ENCODE measurements at regions not wholly inside any gene's neighbourhood (a gene's known extent, or its start where the extent isn't known, plus 50 kb on each side); places are given as distances from the start of the nearest gene placed in this dataset.

- Mint-ChIP-seq H3K27me3 (ENCODE audit: unreplicated experiment) (no peaks in the 10 kb centered on the region), H3K36me3 (ENCODE audit: unreplicated experiment) (no peaks in the 10 kb centered on the region), H3K9me3 (ENCODE audit: unreplicated experiment) (peaks cover 2% of the 10 kb centered on the region), H3K27ac (ENCODE audit: unreplicated experiment) (no peak overlapping the region), H3K4me3 (ENCODE audit: unreplicated experiment) (no peak overlapping the region), H3K4me1 (ENCODE audit: low read depth, unreplicated experiment) (peaks cover 14% of the 10 kb centered on the region)
- TF ChIP-seq CTCF (IDR thresholded peaks at IDR 0.05; ENCODE audit: partially characterized antibody, unreplicated experiment): no peak
- no peak for DNase-seq
These were observed 669.8 kb downstream of the GALC start for GRCh38 chr14:87323191-87323590.

GRCh38 chr14:87321548-87321947, 671.4 kb downstream of the GALC start:
- no peak for DNase-seq
- no peak overlapping the region for H3K27ac Mint-ChIP-seq (ENCODE audit: unreplicated experiment)
- no peaks in the 10 kb centered on the region for H3K36me3 Mint-ChIP-seq (ENCODE audit: unreplicated experiment)
- peaks cover 11% of the 10 kb centered on the region for H3K4me1 Mint-ChIP-seq (ENCODE audit: low read depth, unreplicated experiment)
- H3K4me3 Mint-ChIP-seq (ENCODE audit: unreplicated experiment): no peak overlapping the region
- TF ChIP-seq CTCF (IDR thresholded peaks at IDR 0.05; ENCODE audit: partially characterized antibody, unreplicated experiment): no peak
- H3K27me3 Mint-ChIP-seq (ENCODE audit: unreplicated experiment): no peaks in the 10 kb centered on the region
- H3K9me3 Mint-ChIP-seq (ENCODE audit: unreplicated experiment): peaks cover 2% of the 10 kb centered on the region

GRCh38 chr14:87312894-87313205, 680.1 kb downstream of the GALC start:
- no peak for DNase-seq
- Mint-ChIP-seq H3K36me3 (ENCODE audit: unreplicated experiment) (no peaks in the 10 kb centered on the region), H3K9me3 (ENCODE audit: unreplicated experiment) (no peaks in the 10 kb centered on the region), H3K4me1 (ENCODE audit: low read depth, unreplicated experiment) (no peaks in the 10 kb centered on the region), H3K4me3 (ENCODE audit: unreplicated experiment) (no peak overlapping the region), H3K27me3 (ENCODE audit: unreplicated experiment) (no peaks in the 10 kb centered on the region), H3K27ac (ENCODE audit: unreplicated experiment) (no peak overlapping the region)
- no peak for TF ChIP-seq CTCF (IDR thresholded peaks at IDR 0.05; ENCODE audit: partially characterized antibody, unreplicated experiment)

- no peak for TF ChIP-seq CTCF (IDR thresholded peaks at IDR 0.05; ENCODE audit: partially characterized antibody, unreplicated experiment)
- no peaks in the 10 kb centered on the region for H3K9me3 Mint-ChIP-seq (ENCODE audit: unreplicated experiment)
- H3K4me1 Mint-ChIP-seq (ENCODE audit: low read depth, unreplicated experiment): no peaks in the 10 kb centered on the region
- H3K27ac Mint-ChIP-seq (ENCODE audit: unreplicated experiment): no peak overlapping the region
- no peaks in the 10 kb centered on the region for H3K36me3 Mint-ChIP-seq (ENCODE audit: unreplicated experiment)
- no peak for DNase-seq
- H3K4me3 Mint-ChIP-seq (ENCODE audit: unreplicated experiment): no peak overlapping the region
- H3K27me3 Mint-ChIP-seq (ENCODE audit: unreplicated experiment): no peaks in the 10 kb centered on the region
These were observed 680.7 kb downstream of the GALC start for GRCh38 chr14:87312169-87312893.

GRCh38 chr14:87309557-87309956, 683.4 kb downstream of the GALC start:
- H3K4me3 Mint-ChIP-seq (ENCODE audit: unreplicated experiment): no peak overlapping the region
- H3K9me3 Mint-ChIP-seq (ENCODE audit: unreplicated experiment): no peaks in the 10 kb centered on the region
- H3K27ac Mint-ChIP-seq (ENCODE audit: unreplicated experiment): no peak overlapping the region
- DNase-seq: no peak
- H3K36me3 Mint-ChIP-seq (ENCODE audit: unreplicated experiment): no peaks in the 10 kb centered on the region
- no peak for TF ChIP-seq CTCF (IDR thresholded peaks at IDR 0.05; ENCODE audit: partially characterized antibody, unreplicated experiment)
- H3K4me1 Mint-ChIP-seq (ENCODE audit: low read depth, unreplicated experiment): no peaks in the 10 kb centered on the region
- no peaks in the 10 kb centered on the region for H3K27me3 Mint-ChIP-seq (ENCODE audit: unreplicated experiment)

Data from glutamatergic neuron (in vitro differentiated cells).